ENCODE measurements at regions not wholly inside any gene's neighbourhood (a gene's known extent, or its start where the extent isn't known, plus 50 kb on each side); places are given as distances from the start of the nearest gene placed in this dataset.

DNA sequence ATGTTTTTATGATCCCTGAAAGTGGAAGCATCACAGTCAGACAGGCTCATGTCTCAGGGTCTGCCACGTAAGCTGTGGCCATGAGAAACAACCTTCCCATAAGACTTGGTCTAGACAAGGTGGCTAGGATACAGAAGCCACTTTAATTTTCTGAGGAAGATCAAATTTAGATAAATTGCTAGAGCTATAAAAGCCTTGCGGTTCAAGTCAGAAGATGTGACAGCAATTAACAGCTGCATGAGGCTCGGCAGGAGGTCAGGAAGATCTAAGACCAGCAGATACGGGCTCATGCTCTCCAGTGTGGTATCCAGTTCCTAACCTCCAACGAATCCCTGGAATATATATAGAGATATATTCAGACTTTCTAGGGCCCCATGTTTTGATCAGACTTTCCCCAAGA is 577.1 kb downstream of the PLPP3 start:
- no CpG with 5 or more reads among the region's 5 CpGs for WGBS (ENCODE audit: extremely low coverage, insufficient read length, low lambda C conversion rate)
- H3K79me2 ChIP-seq (ENCODE audit: insufficient read depth, low read length), result no peaks in the 10 kb centered on the region
- no peak for DNase-seq
- no peaks in the 10 kb centered on the region for H3K4me1 Mint-ChIP-seq
- H3T11ph ChIP-seq (ENCODE audit: low read length), result no peak overlapping the region
- H2BK12ac ChIP-seq (ENCODE audit: insufficient read length, low read depth, low read length), result no peak overlapping the region
- H3K27me3 Mint-ChIP-seq (ENCODE audit: low read depth), result no peaks in the 10 kb centered on the region; the same call in 1 of the 2 replicates
- no peaks in the 10 kb centered on the region; a peak in 2 of 5 replicates for H3K9me3 Mint-ChIP-seq
- H3K9ac ChIP-seq (ENCODE audit: extremely low read depth, insufficient read length, low read length), result no peak overlapping the region
- no peak overlapping the region for H3K56ac ChIP-seq (ENCODE audit: insufficient read length, low read depth, low read length)
- no peak overlapping the region for H2BK20ac ChIP-seq (ENCODE audit: low read depth, low read length, poor library complexity, severe bottlenecking)
- no peak overlapping the region for H3K14ac ChIP-seq (ENCODE audit: insufficient read depth, low read length)
- H3K4ac ChIP-seq (ENCODE audit: low read depth, low read length), result no peak overlapping the region
- H2AFZ ChIP-seq (ENCODE audit: low read length), result no peak overlapping the region
- no peaks in the 10 kb centered on the region for H3K36me3 Mint-ChIP-seq (ENCODE audit: insufficient read depth in 1 of 3, low read depth in 3 of 3)
- no peak overlapping the region for H2AK5ac ChIP-seq (ENCODE audit: insufficient read length, low read length)
- H3K4me2 ChIP-seq (ENCODE audit: insufficient read depth, insufficient read length, low read length), result no peak overlapping the region
- H4K5ac ChIP-seq (ENCODE audit: insufficient read length, low read depth, low read length), result no peak overlapping the region
- H2BK15ac ChIP-seq (ENCODE audit: low read depth, low read length), result no peak overlapping the region
- H3K27ac Mint-ChIP-seq, result no peak overlapping the region
- no peaks in the 10 kb centered on the region for H3K9me3 ChIP-seq (ENCODE audit: control insufficient read depth, low read depth, low read length)
- no peaks in the 10 kb centered on the region for H3K27me3 ChIP-seq (ENCODE audit: insufficient read depth, low read length)
- no peak overlapping the region for H4K91ac ChIP-seq (ENCODE audit: insufficient read length, low read depth, low read length)
- no peak overlapping the region for H3K4me3 Mint-ChIP-seq
- H4K8ac ChIP-seq (replicated peaks; ENCODE audit: insufficient read length, low read depth, low read length), result no peak overlapping the region
- no peaks in the 10 kb centered on the region for H3K4me1 ChIP-seq (ENCODE audit: insufficient read depth, low read length)
- TF ChIP-seq, protein P1, sequence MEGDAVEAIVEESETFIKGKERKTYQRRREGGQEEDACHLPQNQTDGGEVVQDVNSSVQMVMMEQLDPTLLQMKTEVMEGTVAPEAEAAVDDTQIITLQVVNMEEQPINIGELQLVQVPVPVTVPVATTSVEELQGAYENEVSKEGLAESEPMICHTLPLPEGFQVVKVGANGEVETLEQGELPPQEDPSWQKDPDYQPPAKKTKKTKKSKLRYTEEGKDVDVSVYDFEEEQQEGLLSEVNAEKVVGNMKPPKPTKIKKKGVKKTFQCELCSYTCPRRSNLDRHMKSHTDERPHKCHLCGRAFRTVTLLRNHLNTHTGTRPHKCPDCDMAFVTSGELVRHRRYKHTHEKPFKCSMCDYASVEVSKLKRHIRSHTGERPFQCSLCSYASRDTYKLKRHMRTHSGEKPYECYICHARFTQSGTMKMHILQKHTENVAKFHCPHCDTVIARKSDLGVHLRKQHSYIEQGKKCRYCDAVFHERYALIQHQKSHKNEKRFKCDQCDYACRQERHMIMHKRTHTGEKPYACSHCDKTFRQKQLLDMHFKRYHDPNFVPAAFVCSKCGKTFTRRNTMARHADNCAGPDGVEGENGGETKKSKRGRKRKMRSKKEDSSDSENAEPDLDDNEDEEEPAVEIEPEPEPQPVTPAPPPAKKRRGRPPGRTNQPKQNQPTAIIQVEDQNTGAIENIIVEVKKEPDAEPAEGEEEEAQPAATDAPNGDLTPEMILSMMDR (conservative IDR thresholded peaks at IDR 0.05), result no peak
- no peak overlapping the region for H2BK5ac ChIP-seq (ENCODE audit: insufficient read length, low read length)
- H3K23ac ChIP-seq (ENCODE audit: insufficient read length, low read depth, low read length), result no peak overlapping the region
- H4K20me1 ChIP-seq (ENCODE audit: control insufficient read depth, insufficient read depth, insufficient read length), result no peaks in the 10 kb centered on the region
- H2BK120ac ChIP-seq (ENCODE audit: low read depth, low read length, poor library complexity, severe bottlenecking), result no peak overlapping the region
- no peaks in the 10 kb centered on the region for H3K79me1 ChIP-seq (ENCODE audit: insufficient read depth, low read depth, low read length, poor library complexity, severe bottlenecking)
- no peak overlapping the region for H3K27ac ChIP-seq (ENCODE audit: insufficient read length, low read depth, low read length)
- no peak overlapping the region for H3K18ac ChIP-seq (ENCODE audit: insufficient read length, low read depth, low read length)
- no peaks in the 10 kb centered on the region for H3K23me2 ChIP-seq (ENCODE audit: insufficient read length, low read depth, low read length, poor library complexity, severe bottlenecking)

Data from H9 (cell line).